ENCODE measurements at regions not wholly inside any gene's neighbourhood (a gene's known extent, or its start where the extent isn't known, plus 50 kb on each side); places are given as distances from the start of the nearest gene placed in this dataset.

DNA sequence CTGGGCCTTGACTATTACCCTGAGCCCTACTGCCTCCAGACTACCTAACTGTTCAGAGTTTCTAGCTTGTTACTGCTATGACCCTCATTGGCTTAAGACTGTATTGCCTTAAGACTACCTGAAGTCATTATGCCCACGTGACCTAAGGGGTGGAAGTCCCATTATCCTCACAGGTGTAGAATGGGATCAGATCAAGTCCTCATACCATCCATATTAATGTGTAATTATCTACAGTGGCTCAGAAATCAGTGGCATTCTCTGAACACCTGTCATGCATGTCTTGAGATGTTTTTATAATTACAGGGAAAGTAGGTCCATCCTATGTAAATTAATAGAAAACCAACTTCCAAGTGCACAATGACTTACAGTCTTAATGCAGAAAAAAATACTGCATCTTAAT lies 124.0 kb upstream of the CDC42EP3 start:
- DNase-seq (ENCODE audit: low read depth): no peak
- H4K20me1 ChIP-seq (ENCODE audit: insufficient read depth, low read length): no peaks in the 10 kb centered on the region
- H3K4me3 ChIP-seq (ENCODE audit: insufficient read depth, low read depth, low read length): no peak overlapping the region
- no peak for FAIRE-seq
- H3K36me3 ChIP-seq (ENCODE audit: insufficient read depth, low read length): no peaks in the 10 kb centered on the region
- Mint-ChIP-seq H3K27me3 (ENCODE audit: low read depth, unreplicated experiment) (no peaks in the 10 kb centered on the region), H3K4me3 (ENCODE audit: unreplicated experiment) (no peak overlapping the region), H3K27ac (ENCODE audit: unreplicated experiment) (no peak overlapping the region), H3K4me1 (ENCODE audit: low read depth, unreplicated experiment) (peaks cover 30% of the 10 kb centered on the region), H3K9me3 (ENCODE audit: unreplicated experiment) (peaks cover 8% of the 10 kb centered on the region), H3K36me3 (ENCODE audit: low read depth, unreplicated experiment) (no peaks in the 10 kb centered on the region)
- no peak overlapping the region for H2AFZ ChIP-seq (ENCODE audit: low read depth, low read length)
- H3K4me1 ChIP-seq (ENCODE audit: insufficient read depth, low read length): peaks cover 29% of the 10 kb centered on the region
- H3K4me2 ChIP-seq (ENCODE audit: low read length): peak overlapping the region; percentile 29
- no peak for TF ChIP-seq EZH2 (IDR thresholded peaks at IDR 0.05; ENCODE audit: insufficient read depth, low read length)
- TF ChIP-seq, protein P1, sequence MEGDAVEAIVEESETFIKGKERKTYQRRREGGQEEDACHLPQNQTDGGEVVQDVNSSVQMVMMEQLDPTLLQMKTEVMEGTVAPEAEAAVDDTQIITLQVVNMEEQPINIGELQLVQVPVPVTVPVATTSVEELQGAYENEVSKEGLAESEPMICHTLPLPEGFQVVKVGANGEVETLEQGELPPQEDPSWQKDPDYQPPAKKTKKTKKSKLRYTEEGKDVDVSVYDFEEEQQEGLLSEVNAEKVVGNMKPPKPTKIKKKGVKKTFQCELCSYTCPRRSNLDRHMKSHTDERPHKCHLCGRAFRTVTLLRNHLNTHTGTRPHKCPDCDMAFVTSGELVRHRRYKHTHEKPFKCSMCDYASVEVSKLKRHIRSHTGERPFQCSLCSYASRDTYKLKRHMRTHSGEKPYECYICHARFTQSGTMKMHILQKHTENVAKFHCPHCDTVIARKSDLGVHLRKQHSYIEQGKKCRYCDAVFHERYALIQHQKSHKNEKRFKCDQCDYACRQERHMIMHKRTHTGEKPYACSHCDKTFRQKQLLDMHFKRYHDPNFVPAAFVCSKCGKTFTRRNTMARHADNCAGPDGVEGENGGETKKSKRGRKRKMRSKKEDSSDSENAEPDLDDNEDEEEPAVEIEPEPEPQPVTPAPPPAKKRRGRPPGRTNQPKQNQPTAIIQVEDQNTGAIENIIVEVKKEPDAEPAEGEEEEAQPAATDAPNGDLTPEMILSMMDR (IDR thresholded peaks at IDR 0.05; ENCODE audit: insufficient read depth, low read depth, low read length): no peak
- H3K79me2 ChIP-seq (ENCODE audit: insufficient read depth, low read length): no peaks in the 10 kb centered on the region
- no peaks in the 10 kb centered on the region for H3K9me3 ChIP-seq (ENCODE audit: insufficient read depth, low read depth, low read length)
- H3K9ac ChIP-seq (ENCODE audit: low read length): no peak overlapping the region
- peak overlapping the region; percentile 50 for H3K27ac ChIP-seq (ENCODE audit: low read depth, low read length)
- no peaks in the 10 kb centered on the region for H3K27me3 ChIP-seq (ENCODE audit: insufficient read depth, low read length)

DNA sequence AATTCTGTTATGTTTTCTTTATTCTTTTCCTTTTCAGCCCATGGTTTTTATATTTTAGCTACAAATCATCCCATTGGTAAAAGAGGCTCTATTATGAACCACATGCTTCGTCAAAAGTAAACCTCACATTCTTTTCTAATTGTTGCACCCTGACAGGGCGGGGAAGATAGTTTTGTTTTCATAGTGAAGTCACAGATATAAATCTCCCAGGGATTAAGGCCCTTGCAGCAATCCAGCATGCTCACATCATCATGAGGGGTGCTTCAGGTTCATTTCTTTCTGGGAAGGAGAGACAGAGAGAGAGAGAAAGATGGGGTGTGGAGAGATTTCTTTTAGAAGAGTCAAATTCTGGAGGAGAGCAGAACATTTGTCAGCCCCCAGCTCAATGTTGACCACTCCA lies 124.5 kb upstream of the CDC42EP3 start:
- DNase-seq (ENCODE audit: low read depth) (peak; percentile 93), FAIRE-seq (peak; percentile 37)
- TF ChIP-seq, protein P1 (IDR thresholded peaks at IDR 0.05; ENCODE audit: insufficient read depth, low read depth, low read length): no peak
- TF ChIP-seq EZH2 (IDR thresholded peaks at IDR 0.05; ENCODE audit: insufficient read depth, low read length): no peak
- H3K4me2 ChIP-seq (ENCODE audit: low read length): peak overlapping the region; percentile 29
- H3K9me3 Mint-ChIP-seq (ENCODE audit: unreplicated experiment): peaks cover 8% of the 10 kb centered on the region
- H3K36me3 Mint-ChIP-seq (ENCODE audit: low read depth, unreplicated experiment): no peaks in the 10 kb centered on the region
- H3K4me1 ChIP-seq (ENCODE audit: insufficient read depth, low read length): peaks cover 31% of the 10 kb centered on the region
- H3K9me3 ChIP-seq (ENCODE audit: insufficient read depth, low read depth, low read length): no peaks in the 10 kb centered on the region
- H3K36me3 ChIP-seq (ENCODE audit: insufficient read depth, low read length): no peaks in the 10 kb centered on the region
- no peaks in the 10 kb centered on the region for H3K79me2 ChIP-seq (ENCODE audit: insufficient read depth, low read length)
- peaks cover 35% of the 10 kb centered on the region for H3K4me1 Mint-ChIP-seq (ENCODE audit: low read depth, unreplicated experiment)
- peak overlapping the region; percentile 60 for H3K9ac ChIP-seq (ENCODE audit: low read length)
- H3K4me3 ChIP-seq (ENCODE audit: insufficient read depth, low read depth, low read length): no peak overlapping the region
- H2AFZ ChIP-seq (ENCODE audit: low read depth, low read length): no peak overlapping the region
- no peak overlapping the region for H3K4me3 Mint-ChIP-seq (ENCODE audit: unreplicated experiment)
- no peak overlapping the region for H3K27ac Mint-ChIP-seq (ENCODE audit: unreplicated experiment)
- no peaks in the 10 kb centered on the region for H4K20me1 ChIP-seq (ENCODE audit: insufficient read depth, low read length)
- no peaks in the 10 kb centered on the region for H3K27me3 ChIP-seq (ENCODE audit: insufficient read depth, low read length)
- H3K27me3 Mint-ChIP-seq (ENCODE audit: low read depth, unreplicated experiment): no peaks in the 10 kb centered on the region
- peak overlapping the region; percentile 76 for H3K27ac ChIP-seq (ENCODE audit: low read depth, low read length)

DNA sequence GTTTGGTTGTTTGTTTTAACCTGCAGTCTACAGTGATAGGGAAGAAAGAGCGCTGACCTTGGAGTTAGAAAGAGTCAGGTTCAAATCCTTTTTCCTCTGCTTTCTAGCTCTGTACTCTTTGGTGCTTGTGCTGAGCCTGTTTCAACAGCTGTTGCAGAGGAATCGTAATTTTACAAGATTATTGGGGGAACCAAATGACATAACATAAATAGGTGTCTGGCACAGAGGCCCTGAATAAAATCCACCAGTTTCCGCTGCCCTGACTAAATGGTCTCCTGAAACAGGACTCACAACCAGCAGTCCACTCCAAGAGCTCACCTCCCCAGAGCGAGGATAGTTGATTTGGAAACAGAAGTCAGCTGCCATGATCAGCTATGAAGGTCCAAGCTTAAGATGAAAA lies 125.0 kb upstream of the CDC42EP3 start:
- Histone ChIP-seq H3K9me3 (ENCODE audit: insufficient read depth, low read depth, low read length) (no peaks in the 10 kb centered on the region), H3K4me3 (ENCODE audit: insufficient read depth, low read depth, low read length) (no peak overlapping the region), H3K36me3 (ENCODE audit: insufficient read depth, low read length) (no peaks in the 10 kb centered on the region), H3K4me2 (ENCODE audit: low read length) (peak overlapping the region; percentile 29), H3K4me1 (ENCODE audit: insufficient read depth, low read length) (peaks cover 31% of the 10 kb centered on the region), H3K79me2 (ENCODE audit: insufficient read depth, low read length) (no peaks in the 10 kb centered on the region), H3K27me3 (ENCODE audit: insufficient read depth, low read length) (no peaks in the 10 kb centered on the region), H2AFZ (ENCODE audit: low read depth, low read length) (no peak overlapping the region), H3K9ac (ENCODE audit: low read length) (peak overlapping the region; percentile 60), H4K20me1 (ENCODE audit: insufficient read depth, low read length) (no peaks in the 10 kb centered on the region), H3K27ac (ENCODE audit: low read depth, low read length) (peak overlapping the region; percentile 76)
- Mint-ChIP-seq H3K27me3 (ENCODE audit: low read depth, unreplicated experiment) (no peaks in the 10 kb centered on the region), H3K4me1 (ENCODE audit: low read depth, unreplicated experiment) (peaks cover 40% of the 10 kb centered on the region), H3K36me3 (ENCODE audit: low read depth, unreplicated experiment) (no peaks in the 10 kb centered on the region), H3K9me3 (ENCODE audit: unreplicated experiment) (peaks cover 6% of the 10 kb centered on the region), H3K4me3 (ENCODE audit: unreplicated experiment) (no peak overlapping the region), H3K27ac (ENCODE audit: unreplicated experiment) (peak overlapping the region; percentile 50)
- TF ChIP-seq EZH2 (IDR thresholded peaks at IDR 0.05; ENCODE audit: insufficient read depth, low read length): no peak
- TF ChIP-seq, protein P1 (IDR thresholded peaks at IDR 0.05; ENCODE audit: insufficient read depth, low read depth, low read length): no peak
- DNase-seq (ENCODE audit: low read depth) (no peak), FAIRE-seq (no peak)
